ENCODE measurements at regions not wholly inside any gene's neighbourhood (a gene's known extent, or its start where the extent isn't known, plus 50 kb on each side); places are given as distances from the start of the nearest gene placed in this dataset.

GRCh38 chr3:20563985-20564384, 378.0 kb upstream of the SGO1 start:
- H3K27ac ChIP-seq (ENCODE audit: extremely low read depth, low read depth, low read length): no peak overlapping the region
- H3K36me3 ChIP-seq (ENCODE audit: control insufficient read depth in 2 of 2, insufficient read depth in 1 of 2, low read length in 2 of 2): no peaks in the 10 kb centered on the region
- POLR2A ChIA-PET: no interaction called here
- no peaks in the 10 kb centered on the region for H3K4me1 ChIP-seq (ENCODE audit: control insufficient read depth, insufficient read depth, low read length)
- H3K9me3 ChIP-seq (ENCODE audit: control insufficient read depth, insufficient read depth, low read depth, low read length): no peaks in the 10 kb centered on the region
- no peak for TF ChIP-seq ZNF169 (tag by site-specific recombination; IDR thresholded peaks at IDR 0.05)
- no peak for TF ChIP-seq ZNF776 (tag by site-specific recombination; IDR thresholded peaks at IDR 0.05; ENCODE audit: borderline replicate concordance)
- no peak for TF ChIP-seq ZNF580 (tag by site-specific recombination; IDR thresholded peaks at IDR 0.05)
- TF ChIP-seq ZNF416 (tag by site-specific recombination; IDR thresholded peaks at IDR 0.05): no peak
- no peak for TF ChIP-seq OSR2 (tag by site-specific recombination; IDR thresholded peaks at IDR 0.05)
- TF ChIP-seq ZNF146 (tag by site-specific recombination; IDR thresholded peaks at IDR 0.05): no peak
- no peak for TF ChIP-seq ZNF23 (tag by site-specific recombination; IDR thresholded peaks at IDR 0.05; ENCODE audit: borderline replicate concordance)
- no peak for TF ChIP-seq MEIS1 (CRISPR knock-in tag; IDR thresholded peaks at IDR 0.05; ENCODE audit: borderline replicate concordance)
- TF ChIP-seq ZNF426 (tag by site-specific recombination; IDR thresholded peaks at IDR 0.05): no peak
- TF ChIP-seq ZNF266 (tag by site-specific recombination; IDR thresholded peaks at IDR 0.05; ENCODE audit: low read depth): no peak
- no peak for TF ChIP-seq ZNF302 (tag by site-specific recombination; IDR thresholded peaks at IDR 0.05; ENCODE audit: low read depth)
- no peak for TF ChIP-seq ZNF138 (tag by site-specific recombination; IDR thresholded peaks at IDR 0.05; ENCODE audit: borderline replicate concordance)
- no peak overlapping the region for H3K4me3 ChIP-seq (ENCODE audit: low read depth, low read length)
- CTCF ChIA-PET: no interaction called here

- Histone ChIP-seq H3K36me3 (ENCODE audit: control insufficient read depth in 2 of 2, insufficient read depth in 1 of 2, low read length in 2 of 2) (no peaks in the 10 kb centered on the region), H3K9me3 (ENCODE audit: control insufficient read depth, insufficient read depth, low read depth, low read length) (no peaks in the 10 kb centered on the region), H3K27ac (ENCODE audit: extremely low read depth, low read depth, low read length) (no peak overlapping the region), H3K4me1 (ENCODE audit: control insufficient read depth, insufficient read depth, low read length) (no peaks in the 10 kb centered on the region), H3K4me3 (ENCODE audit: low read depth, low read length) (no peak overlapping the region)
- no peak for TF ChIP-seq ZBTB21 (tag by site-specific recombination; IDR thresholded peaks at IDR 0.05)
- no peak for TF ChIP-seq ZNF19 (tag by site-specific recombination; IDR thresholded peaks at IDR 0.05; ENCODE audit: low read depth)
- no peak for TF ChIP-seq INSM2 (tag by site-specific recombination; IDR thresholded peaks at IDR 0.05)
- no peak for TF ChIP-seq KLF10 (tag by site-specific recombination; IDR thresholded peaks at IDR 0.05)
- no peak for TF ChIP-seq ZNF239 (tag by site-specific recombination; IDR thresholded peaks at IDR 0.05)
- no peak for TF ChIP-seq ZNF555 (tag by site-specific recombination; conservative IDR thresholded peaks at IDR 0.05)
- TF ChIP-seq ZNF514 (tag by site-specific recombination; IDR thresholded peaks at IDR 0.05): no peak
- no peak for TF ChIP-seq PBX3 (CRISPR knock-in tag; IDR thresholded peaks at IDR 0.05)
- TF ChIP-seq ZBTB1 (tag by site-specific recombination; IDR thresholded peaks at IDR 0.05): no peak
- no peak for TF ChIP-seq ZBTB10 (tag by site-specific recombination; IDR thresholded peaks at IDR 0.05)
- no peak for TF ChIP-seq ZNF621 (tag by site-specific recombination; IDR thresholded peaks at IDR 0.05)
- TF ChIP-seq ZNF768 (tag by site-specific recombination; IDR thresholded peaks at IDR 0.05): no peak
- no peak for TF ChIP-seq ZNF112 (tag by site-specific recombination; IDR thresholded peaks at IDR 0.05)
- TF ChIP-seq ZNF341 (tag by site-specific recombination; IDR thresholded peaks at IDR 0.05; ENCODE audit: low read depth): no peak
- no peak for TF ChIP-seq ZNF654 (tag by site-specific recombination; IDR thresholded peaks at IDR 0.05; ENCODE audit: low read depth)
- no peak for TF ChIP-seq ZNF16 (tag by site-specific recombination; IDR thresholded peaks at IDR 0.05; ENCODE audit: low read depth)
- TF ChIP-seq ZNF843 (tag by site-specific recombination; IDR thresholded peaks at IDR 0.05): no peak
- TF ChIP-seq ZNF677 (tag by site-specific recombination; IDR thresholded peaks at IDR 0.05): no peak
- POLR2A ChIA-PET: no interaction called here
- CTCF ChIA-PET: no interaction called here
Observed at GRCh38 chr3:20563251-20563650, 377.2 kb upstream of the SGO1 start.
